Motor neuron (in vitro differentiated cells): ENCODE measurements at regions not wholly inside any gene's neighbourhood (a gene's known extent, or its start where the extent isn't known, plus 50 kb on each side); places are given as distances from the start of the nearest gene placed in this dataset.

Source experiments
- ATAC-seq, 8 experiments: fragments of 200-7000 bp; cut with Tn5 transposase; replicated peaks in 6 of 8; 2 replicates each; pipeline ENCODE4 v1.8.0; 2021; ENCODE audit warnings: mild to moderate bottlenecking in 8 of 8, moderate library complexity in 8 of 8
- H3K27ac ChIP-seq, 2 donors: fragments of 250-450 bp; sonication (Bioruptor Pico); 2 replicates each; pipeline ENCODE4 v1.9.0; 2021; ENCODE audit warnings: antibody characterized with exemption in 2 of 2, mild to moderate bottlenecking in 2 of 2, moderate library complexity in 1 of 2
- H3K4me1 ChIP-seq, 2 donors: fragments of 250-450 bp; sonication (Bioruptor Pico); replicated peaks in 1 of 2; 2 replicates each; pipeline ENCODE4 v1.6.1; 2021; ENCODE audit warnings: antibody characterized with exemption in 2 of 2, mild to moderate bottlenecking in 2 of 2, moderate library complexity in 1 of 2
- H3K4me3 ChIP-seq, 5 donors: fragments of 250-450 bp; sonication (Bioruptor Pico); 2 replicates each; pipeline ENCODE4 v1.9.0; 2021; ENCODE audit warnings: antibody characterized with exemption in 5 of 5, mild to moderate bottlenecking in 5 of 5, moderate library complexity in 4 of 5
- WGBS, 10 experiments: fragments of 450-650 bp; shearing (Covaris generic); methylation state at CpG; one replicate each; pipeline ENCODE4 v1.0.0; 2022; 5-methylcytosine and 5-hydroxymethylcytosine counted together
- in situ Hi-C, 9 experiments: fragments of 400-800 bp; cut with MboI; loops; one replicate each; pipeline ENCODE4 v1.15.0; 2021; ENCODE audit warnings: low sequenced_read_pairs in 9 of 9, low pct_unique_long_range_greater_than_20kb in 2 of 9; ENCODE audit not compliant: unreplicated experiment in 9 of 9

GRCh38 chr3:103367481-103367880, 932.7 kb downstream of the ZPLD1 start:
- H3K27ac ChIP-seq: no peak overlapping the region
- 21 to 100% (median 69%) methylated on average over 1 to 3 of the region's 3 CpGs for WGBS, 10 experiments
- ATAC-seq: no peak
- no peak overlapping the region for H3K4me3 ChIP-seq
- H3K4me1 ChIP-seq: no peaks in the 10 kb centered on the region
- in situ Hi-C loops: no loop called here

GRCh38 chr3:103371411-103371810, 936.6 kb downstream of the ZPLD1 start:
- WGBS, 10 experiments: 0 to 100% (median 61%) methylated on average over 1 of the region's 1 CpG; no CpG with 5 or more reads in 4 of the 10 experiments
- Histone ChIP-seq H3K4me1 (no peaks in the 10 kb centered on the region), H3K4me3 (no peak overlapping the region), H3K27ac (no peak overlapping the region)
- ATAC-seq: no peak
- in situ Hi-C loops: no loop called here

GRCh38 chr3:103372031-103372430, 937.2 kb downstream of the ZPLD1 start:
- WGBS, 10 experiments: 0 to 92% (median 76%) methylated on average over 2 to 3 of the region's 3 CpGs
- Histone ChIP-seq H3K27ac (no peak overlapping the region), H3K4me3 (no peak overlapping the region), H3K4me1 (no peaks in the 10 kb centered on the region)
- ATAC-seq: no peak
- in situ Hi-C loops: no loop called here

GRCh38 chr3:103380391-103380790, 945.6 kb downstream of the ZPLD1 start:
- H3K27ac ChIP-seq: no peak overlapping the region
- no peak overlapping the region for H3K4me3 ChIP-seq
- in situ Hi-C loops: no loop called here
- no peak for ATAC-seq
- H3K4me1 ChIP-seq: peaks cover 0 to 2% of the 10 kb centered on the region in 2 donors

- H3K27ac ChIP-seq: no peak overlapping the region
- in situ Hi-C loops: no loop called here
Observed at GRCh38 chr3:103381296-103382079, 946.7 kb downstream of the ZPLD1 start.

GRCh38 chr3:103385961-103386656, 951.3 kb downstream of the ZPLD1 start:
- Histone ChIP-seq H3K27ac (no peak overlapping the region), H3K4me1 (peaks cover 5 to 34% of the 10 kb centered on the region in 2 donors), H3K4me3 (no peak overlapping the region)
- 4 to 64% (median 48%) methylated on average over 3 to 6 of the region's 6 CpGs for WGBS, 10 experiments
- peak in 5 of 8 experiments; percentile 74 to 90 (median 81) for ATAC-seq
- in situ Hi-C loops: no loop called here

More at GRCh38 chr3:103381296-103382079, 946.7 kb downstream of the ZPLD1 start:
- WGBS, 10 experiments: 18 to 100% (median 89%) methylated on average over 2 to 5 of the region's 5 CpGs; no CpG with 5 or more reads in 1 of the 10 experiments
- Histone ChIP-seq H3K4me1 (peaks cover 5 to 12% of the 10 kb centered on the region in 2 donors), H3K4me3 (no peak overlapping the region)
- ATAC-seq: no peak

GRCh38 chr3:103388214-103388613, 953.4 kb downstream of the ZPLD1 start:
- WGBS, 10 experiments: 0 to 92% (median 64%) methylated on average over 1 to 2 of the region's 2 CpGs
- no peak overlapping the region for H3K27ac ChIP-seq
- peaks cover 5 to 34% of the 10 kb centered on the region in 2 donors for H3K4me1 ChIP-seq
- ATAC-seq: peak in 4 of 8 experiments; percentile 12 to 99 (median 75)
- no peak overlapping the region for H3K4me3 ChIP-seq
- in situ Hi-C loops: no loop called here

GRCh38 chr3:103389356-103389755, 954.5 kb downstream of the ZPLD1 start:
- ATAC-seq: no peak
- Histone ChIP-seq H3K4me3 (no peak overlapping the region), H3K27ac (no peak overlapping the region), H3K4me1 (peaks cover 5 to 34% of the 10 kb centered on the region in 2 donors)
- in situ Hi-C loops: no loop called here
- WGBS, 10 experiments: 17 to 80% (median 58%) methylated on average over 1 of the region's 1 CpG; no CpG with 5 or more reads in 2 of the 10 experiments

- Histone ChIP-seq H3K4me3 (no peak overlapping the region), H3K27ac (no peak overlapping the region), H3K4me1 (peaks cover 0 to 4% of the 10 kb centered on the region in 2 donors)
- WGBS, 10 experiments: 0 to 100% (median 92%) methylated on average over 1 to 4 of the region's 4 CpGs; no CpG with 5 or more reads in 1 of the 10 experiments
- ATAC-seq: no peak
- in situ Hi-C loops: no loop called here
Observed at GRCh38 chr3:103393395-103394186, 958.8 kb downstream of the ZPLD1 start.

GRCh38 chr3:103403191-103403590, 968.4 kb downstream of the ZPLD1 start:
- H3K27ac ChIP-seq: no peak overlapping the region
- ATAC-seq: no peak
- in situ Hi-C loops: no loop called here
- no peaks in the 10 kb centered on the region for H3K4me1 ChIP-seq
- 0 to 100% (median 88%) methylated on average over 1 to 2 of the region's 2 CpGs; no CpG with 5 or more reads in 1 of the 10 experiments for WGBS, 10 experiments
- no peak overlapping the region for H3K4me3 ChIP-seq

GRCh38 chr3:103406320-103406850, 971.6 kb downstream of the ZPLD1 start:
- H3K27ac ChIP-seq: no peak overlapping the region
- no peak overlapping the region for H3K4me3 ChIP-seq
- WGBS, 10 experiments: 5 to 88% (median 79%) methylated on average over 4 to 7 of the region's 7 CpGs
- no peaks in the 10 kb centered on the region for H3K4me1 ChIP-seq
- ATAC-seq: peak in 2 of 8 experiments; percentile 29 to 74
- in situ Hi-C loops: no loop called here

- WGBS, 10 experiments: 39 to 97% (median 81%) methylated on average over 5 to 15 of the region's 17 CpGs; no CpG with 5 or more reads in 2 of the 10 experiments
- ATAC-seq: no peak
- in situ Hi-C loops: no loop called here
Observed at GRCh38 chr3:103410231-103410630, 975.4 kb downstream of the ZPLD1 start.

GRCh38 chr3:103421460-103421859, 986.6 kb downstream of the ZPLD1 start:
- no peak for ATAC-seq
- Histone ChIP-seq H3K4me3 (no peak overlapping the region), H3K4me1 (no peaks in the 10 kb centered on the region), H3K27ac (no peak overlapping the region)
- in situ Hi-C loops: no loop called here
- 14 to 100% (median 80%) methylated on average over 1 to 3 of the region's 3 CpGs; no CpG with 5 or more reads in 1 of the 10 experiments for WGBS, 10 experiments

More at GRCh38 chr3:103410231-103410630, 975.4 kb downstream of the ZPLD1 start:
- Histone ChIP-seq H3K4me1 (no peaks in the 10 kb centered on the region), H3K4me3 (no peak overlapping the region), H3K27ac (no peak overlapping the region)
